ENCODE measurements at regions not wholly inside any gene's neighbourhood (a gene's known extent, or its start where the extent isn't known, plus 50 kb on each side); places are given as distances from the start of the nearest gene placed in this dataset.

DNA sequence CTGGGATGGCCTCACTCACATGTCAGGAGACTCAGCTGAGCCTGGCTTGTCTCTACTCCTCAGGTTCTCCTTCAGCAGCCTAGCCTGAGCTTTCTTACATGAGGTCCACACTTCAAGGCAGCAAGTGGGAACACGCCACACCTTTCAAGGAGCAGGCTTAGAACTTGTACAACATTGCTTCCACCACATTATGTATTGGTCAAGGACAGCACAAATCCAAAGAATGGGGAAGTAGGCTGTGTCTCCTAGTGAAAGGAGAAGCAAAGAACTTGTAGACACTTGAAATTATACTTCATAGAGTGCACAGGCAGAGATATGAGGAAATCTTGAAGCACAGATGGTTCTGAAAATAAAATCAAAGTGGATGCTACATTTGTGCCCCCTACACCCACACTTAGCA is 120.9 kb upstream of the NOCT start:
- Histone ChIP-seq H3K36me3 (no peaks in the 10 kb centered on the region), H3K27me3 (no peaks in the 10 kb centered on the region), H3K27ac (no peak overlapping the region), H3K9me3 (no peaks in the 10 kb centered on the region), H3K4me1 (peaks cover 4% of the 10 kb centered on the region), H3K4me3 (no peak overlapping the region)
- 86% methylated on average over 1 of the region's 1 CpG for WGBS
- no peak for DNase-seq (ENCODE audit: low spot score in 2 of 2)
- TF ChIP-seq POLR2A (IDR thresholded peaks at IDR 0.05) (no peak), POLR2AphosphoS5 (IDR thresholded peaks at IDR 0.05) (no peak), EP300 (IDR thresholded peaks at IDR 0.05) (no peak)
- TF ChIP-seq, protein P1, sequence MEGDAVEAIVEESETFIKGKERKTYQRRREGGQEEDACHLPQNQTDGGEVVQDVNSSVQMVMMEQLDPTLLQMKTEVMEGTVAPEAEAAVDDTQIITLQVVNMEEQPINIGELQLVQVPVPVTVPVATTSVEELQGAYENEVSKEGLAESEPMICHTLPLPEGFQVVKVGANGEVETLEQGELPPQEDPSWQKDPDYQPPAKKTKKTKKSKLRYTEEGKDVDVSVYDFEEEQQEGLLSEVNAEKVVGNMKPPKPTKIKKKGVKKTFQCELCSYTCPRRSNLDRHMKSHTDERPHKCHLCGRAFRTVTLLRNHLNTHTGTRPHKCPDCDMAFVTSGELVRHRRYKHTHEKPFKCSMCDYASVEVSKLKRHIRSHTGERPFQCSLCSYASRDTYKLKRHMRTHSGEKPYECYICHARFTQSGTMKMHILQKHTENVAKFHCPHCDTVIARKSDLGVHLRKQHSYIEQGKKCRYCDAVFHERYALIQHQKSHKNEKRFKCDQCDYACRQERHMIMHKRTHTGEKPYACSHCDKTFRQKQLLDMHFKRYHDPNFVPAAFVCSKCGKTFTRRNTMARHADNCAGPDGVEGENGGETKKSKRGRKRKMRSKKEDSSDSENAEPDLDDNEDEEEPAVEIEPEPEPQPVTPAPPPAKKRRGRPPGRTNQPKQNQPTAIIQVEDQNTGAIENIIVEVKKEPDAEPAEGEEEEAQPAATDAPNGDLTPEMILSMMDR (IDR thresholded peaks at IDR 0.05), result no peak

DNA sequence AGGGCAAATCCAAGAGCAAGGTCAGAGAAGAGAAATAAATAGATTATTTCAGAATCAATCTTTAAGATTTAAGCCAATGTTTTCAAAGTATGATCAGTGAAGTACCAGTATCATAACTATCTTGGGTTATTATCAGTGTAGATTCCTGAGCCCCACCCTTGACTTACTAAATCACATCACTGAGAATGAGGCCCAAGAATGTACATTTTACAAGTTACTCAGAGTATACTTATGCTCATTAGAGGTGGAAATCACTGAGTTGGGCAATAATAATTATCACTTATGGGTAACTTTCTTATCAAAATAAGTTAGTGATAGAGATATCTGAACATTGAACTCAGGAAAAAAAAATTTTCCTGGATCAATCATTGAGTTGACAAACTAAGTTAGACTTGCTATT is 121.6 kb upstream of the NOCT start:
- TF ChIP-seq, protein P1 (IDR thresholded peaks at IDR 0.05), result no peak
- no peak for TF ChIP-seq EP300 (IDR thresholded peaks at IDR 0.05)
- TF ChIP-seq POLR2A (IDR thresholded peaks at IDR 0.05), result no peak
- TF ChIP-seq POLR2AphosphoS5 (IDR thresholded peaks at IDR 0.05), result no peak
- Histone ChIP-seq H3K27me3 (no peaks in the 10 kb centered on the region), H3K4me1 (peaks cover 4% of the 10 kb centered on the region), H3K36me3 (no peaks in the 10 kb centered on the region), H3K9me3 (no peaks in the 10 kb centered on the region), H3K4me3 (no peak overlapping the region), H3K27ac (no peak overlapping the region)
- DNase-seq (ENCODE audit: low spot score in 2 of 2), result no peak

DNA sequence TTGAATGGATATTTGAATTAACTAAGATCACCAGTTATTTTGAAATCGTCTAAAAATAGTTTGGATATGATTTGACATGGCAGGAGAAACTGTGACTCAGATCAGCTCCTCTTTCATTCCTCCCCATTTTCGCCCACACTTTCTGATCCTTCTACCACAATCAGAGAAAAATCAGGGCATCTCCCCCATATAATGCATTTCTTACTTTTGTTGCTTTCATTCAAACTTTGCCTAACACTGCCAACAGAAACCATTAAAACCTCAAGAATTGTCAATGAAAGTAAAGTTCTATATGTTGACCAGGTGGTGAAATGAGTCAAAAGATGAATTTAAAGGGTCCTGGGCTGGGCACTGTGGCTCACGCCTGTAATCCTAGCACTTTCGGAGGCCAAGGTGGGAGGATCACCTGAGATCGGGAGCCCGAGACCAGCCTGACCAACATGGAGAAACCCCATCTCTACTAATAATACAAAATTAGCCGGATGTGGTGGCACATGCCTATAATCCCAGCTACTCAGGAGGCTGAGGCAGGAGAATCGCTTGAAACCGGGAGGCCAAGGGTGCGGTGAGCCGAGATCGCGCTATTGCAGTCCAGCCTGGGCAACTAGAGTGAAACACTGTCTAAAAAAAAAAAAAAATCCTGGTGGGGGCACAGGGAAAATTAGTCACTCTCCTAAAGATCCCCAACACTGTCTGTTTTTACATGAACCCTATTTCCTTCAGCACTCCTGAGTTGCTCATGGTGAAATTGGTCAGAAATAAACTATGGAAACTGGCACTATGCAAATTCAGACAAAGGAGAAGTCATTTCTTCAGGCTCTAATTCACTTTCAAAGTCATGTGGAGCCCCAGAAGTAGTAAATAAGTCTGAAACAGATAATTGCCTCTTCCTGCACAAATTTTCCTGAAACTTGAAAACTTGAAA is 122.8 kb upstream of the NOCT start:
- 88% methylated on average over 13 of the region's 13 CpGs for WGBS
- H3K36me3 ChIP-seq, result no peaks in the 10 kb centered on the region

DNA sequence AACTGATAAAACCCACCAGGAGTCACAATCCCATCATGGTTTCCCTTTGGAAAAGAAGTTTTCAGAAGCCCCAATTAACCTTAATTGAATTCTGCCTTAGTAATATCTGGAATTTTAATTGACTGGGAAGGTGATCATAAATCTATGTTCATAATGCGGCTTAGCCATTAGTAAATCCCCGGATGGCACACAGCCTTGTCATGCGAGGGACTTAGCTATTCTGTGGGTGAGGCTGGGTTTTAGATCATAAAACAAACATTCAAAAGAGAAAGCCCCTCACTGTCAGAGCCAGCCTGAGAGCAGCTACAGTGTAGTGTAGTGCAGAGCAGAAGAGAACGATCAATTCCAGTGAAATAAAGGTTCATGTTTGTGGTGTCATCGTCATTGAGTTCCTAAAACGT is 124.0 kb upstream of the NOCT start:
- Histone ChIP-seq H3K27me3 (no peaks in the 10 kb centered on the region), H3K9me3 (no peaks in the 10 kb centered on the region), H3K27ac (no peak overlapping the region), H3K4me1 (peaks cover 4% of the 10 kb centered on the region), H3K4me3 (no peak overlapping the region), H3K36me3 (no peaks in the 10 kb centered on the region)
- DNase-seq (ENCODE audit: low spot score in 2 of 2), result no peak
- 56% methylated on average over 6 of the region's 6 CpGs for WGBS
- TF ChIP-seq, protein P1 (IDR thresholded peaks at IDR 0.05), result no peak
- TF ChIP-seq POLR2A (IDR thresholded peaks at IDR 0.05) (no peak), EP300 (IDR thresholded peaks at IDR 0.05) (no peak), POLR2AphosphoS5 (IDR thresholded peaks at IDR 0.05) (no peak)

More for the DNA sequence above, 122.8 kb upstream of the NOCT start:
- DNase-seq (ENCODE audit: low spot score in 2 of 2), result no peak
- Histone ChIP-seq H3K27me3 (no peaks in the 10 kb centered on the region), H3K27ac (no peak overlapping the region), H3K9me3 (no peaks in the 10 kb centered on the region), H3K4me1 (peaks cover 4% of the 10 kb centered on the region), H3K4me3 (no peak overlapping the region)
- TF ChIP-seq POLR2AphosphoS5 (IDR thresholded peaks at IDR 0.05) (no peak), EP300 (IDR thresholded peaks at IDR 0.05) (no peak), POLR2A (IDR thresholded peaks at IDR 0.05) (no peak)
- TF ChIP-seq, protein P1 (IDR thresholded peaks at IDR 0.05), result no peak

DNA sequence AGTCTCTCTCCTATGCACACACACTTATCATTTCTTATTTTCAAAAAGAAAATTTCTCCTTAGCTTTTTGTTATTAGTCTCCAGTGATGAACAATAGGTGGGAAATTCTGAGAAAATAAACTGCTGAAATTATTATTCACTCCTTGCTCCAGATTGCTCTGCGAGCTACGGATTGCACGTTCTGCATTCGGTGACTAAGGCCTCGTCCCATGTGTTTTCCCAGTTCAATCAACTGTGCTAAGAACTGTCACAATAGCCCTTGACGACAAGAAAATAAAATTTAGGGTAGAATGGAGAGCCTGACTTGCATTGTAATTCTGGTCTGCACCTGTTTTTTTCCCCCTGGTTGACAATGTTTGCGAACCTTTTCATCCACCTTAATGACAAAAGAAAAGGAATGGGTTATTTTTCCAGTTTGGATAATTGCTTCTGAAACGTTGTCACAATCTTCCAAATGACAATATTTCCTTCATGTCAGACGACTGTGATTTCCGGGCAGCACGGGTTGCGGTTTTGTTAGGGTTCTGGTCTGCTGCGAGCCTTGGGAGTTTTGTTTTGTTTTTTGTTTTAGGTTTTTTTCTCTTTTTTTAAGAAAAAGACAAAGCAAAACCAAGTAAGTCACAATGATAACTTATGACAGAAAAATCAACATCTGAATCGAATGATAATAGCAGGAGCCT is 124.5 kb upstream of the NOCT start:
- no peak for DNase-seq (ENCODE audit: low spot score in 2 of 2)
- Histone ChIP-seq H3K4me1 (peaks cover 4% of the 10 kb centered on the region), H3K4me3 (no peak overlapping the region), H3K9me3 (no peaks in the 10 kb centered on the region), H3K27me3 (no peaks in the 10 kb centered on the region), H3K27ac (no peak overlapping the region), H3K36me3 (no peaks in the 10 kb centered on the region)
- TF ChIP-seq POLR2AphosphoS5 (IDR thresholded peaks at IDR 0.05), result no peak
- TF ChIP-seq EP300 (IDR thresholded peaks at IDR 0.05), result no peak
- TF ChIP-seq POLR2A (IDR thresholded peaks at IDR 0.05), result no peak
- TF ChIP-seq, protein P1 (IDR thresholded peaks at IDR 0.05), result no peak
- 57% methylated on average over 14 of the region's 14 CpGs for WGBS
